Prostate gland (tissue), 2 donors: ENCODE measurements at regions not wholly inside any gene's neighbourhood (a gene's known extent, or its start where the extent isn't known, plus 50 kb on each side); places are given as distances from the start of the nearest gene placed in this dataset.

ENCODE experiments used
- CTCF ChIP-seq, 4 experiments: fragments of 200-600 bp in 2 of 4; fragments of 450-650 bp in 2 of 4; sonication (generic) in 2 of 4; IDR thresholded peaks; 1 replicate in 3 of 4; 2 replicates in 1 of 4; pipeline ENCODE4 v1.5.1; 2016 to 2019; ENCODE audit warnings: antibody characterized with exemption in 4 of 4, mild to moderate bottlenecking in 2 of 4, moderate library complexity in 2 of 4
- POLR2A ChIP-seq: fragments of 450-650 bp; IDR thresholded peaks from one replicate; pipeline ENCODE4 v1.6.1; 2016; ENCODE audit warnings: antibody characterized with exemption, mild to moderate bottlenecking
- POLR2AphosphoS5 ChIP-seq: sonication (generic); formaldehyde crosslinking; IDR thresholded peaks from one replicate; pipeline ENCODE4 v1.6.1; 2017; ENCODE audit warnings: antibody characterized with exemption

GRCh38 chr6:40917603-40918002 is 121.4 kb downstream of the UNC5CL start:
- TF ChIP-seq CTCF (IDR thresholded peaks at IDR 0.05) (no peak), POLR2A (no peak), POLR2AphosphoS5 (no peak)
